Keratinocyte (primary cell): ENCODE measurements at regions not wholly inside any gene's neighbourhood (a gene's known extent, or its start where the extent isn't known, plus 50 kb on each side); places are given as distances from the start of the nearest gene placed in this dataset.

Experiments
- DNase-seq: peaks from one replicate; pipeline ENCODE4 v3.0.0-alpha.2; 2011; ENCODE audit warnings: low read depth, missing footprints, low spot score
- FAIRE-seq: peaks from 2 replicates; lab custom pipeline; 2011; peaks lifted over from hg19 to GRCh38; lab: Jason Lieb, UNC
- H2AFZ ChIP-seq: 2 replicates; pipeline ENCODE4 v1.6.0; 2012; ENCODE audit warnings: low read length, control low read depth, inconsistent platforms; ENCODE audit not compliant: control insufficient read depth
- H3K27ac ChIP-seq: 2 replicates; pipeline ENCODE4 v1.5.1; 2011; ENCODE audit warnings: low read length; ENCODE audit not compliant: control insufficient read depth, insufficient read depth
- H3K27me3 ChIP-seq: 3 replicates; pipeline ENCODE4 v1.6.0; 2011; ENCODE audit warnings: low read length; ENCODE audit not compliant: control insufficient read depth, insufficient read depth; ENCODE audit errors: extremely low read depth
- H3K36me3 ChIP-seq, 2 experiments: 2 replicates in 1 of 2; 3 replicates in 1 of 2; pipeline ENCODE4 v1.5.1; 2011; ENCODE audit warnings: low read length in 2 of 2, mild to moderate bottlenecking in 1 of 2; ENCODE audit not compliant: control insufficient read depth in 2 of 2, insufficient read depth in 2 of 2; ENCODE audit errors: extremely low read depth in 1 of 2
- H3K4me1 ChIP-seq: 3 replicates; pipeline ENCODE4 v1.5.1; 2011; ENCODE audit warnings: low read length; ENCODE audit not compliant: control insufficient read depth, insufficient read depth; ENCODE audit errors: extremely low read depth
- H3K4me2 ChIP-seq: 3 replicates; pipeline ENCODE4 v1.6.0; 2011; ENCODE audit warnings: low read depth, low read length; ENCODE audit not compliant: control insufficient read depth, insufficient read depth; ENCODE audit errors: extremely low read depth
- H3K4me3 ChIP-seq, 3 experiments: fragments of 200-600 bp in 1 of 3; sonication (generic) in 1 of 3; 2 replicates in 2 of 3; 3 replicates in 1 of 3; pipeline ENCODE4 v1.5.1; 2011 to 2016; ENCODE audit warnings: low read length in 3 of 3, mild to moderate bottlenecking in 3 of 3, control low read depth in 2 of 3, inconsistent platforms in 1 of 3, low read depth in 1 of 3, mixed read lengths in 1 of 3, mixed run types in 1 of 3, moderate library complexity in 1 of 3; ENCODE audit not compliant: control insufficient read depth in 2 of 3, insufficient read depth in 2 of 3; ENCODE audit errors: extremely low read depth in 1 of 3
- H3K79me2 ChIP-seq: 2 replicates; pipeline ENCODE4 v1.6.0; 2012; ENCODE audit warnings: low read length; ENCODE audit not compliant: control insufficient read depth, insufficient read depth
- H3K9ac ChIP-seq: 3 replicates; pipeline ENCODE4 v1.6.0; 2011; ENCODE audit warnings: low read length; ENCODE audit not compliant: control insufficient read depth, insufficient read depth; ENCODE audit errors: extremely low read depth
- H3K9me1 ChIP-seq: 3 replicates; pipeline ENCODE4 v1.6.0; 2011; ENCODE audit warnings: low read length; ENCODE audit not compliant: control insufficient read depth, insufficient read depth; ENCODE audit errors: extremely low read depth
- H3K9me3 ChIP-seq: 2 replicates; pipeline ENCODE4 v1.5.1; 2012; ENCODE audit warnings: low read depth, low read length; ENCODE audit not compliant: control insufficient read depth
- H4K20me1 ChIP-seq: 3 replicates; pipeline ENCODE4 v1.6.0; 2011; ENCODE audit warnings: low read length; ENCODE audit not compliant: control insufficient read depth, insufficient read depth; ENCODE audit errors: extremely low read depth
- EZH2 ChIP-seq: IDR thresholded peaks from one replicate; pipeline ENCODE4 v1.6.1; 2012; ENCODE audit warnings: inconsistent platforms, mild to moderate bottlenecking, low read length, moderate library complexity
- dilution Hi-C: fragments of 300-500 bp; cut with MboI; formaldehyde crosslinking; loops from one replicate; pipeline ENCODE4 v1.7.0; 2020; ENCODE audit warnings: low sequenced_read_pairs; ENCODE audit not compliant: extremely low pct_ligation_motif_present
- TF ChIP-seq, protein P1 (sequence below), 3 experiments: IDR thresholded peaks in 1 of 3; conservative IDR thresholded peaks in 1 of 3; optimal IDR thresholded peaks in 1 of 3; 2 replicates in 2 of 3; 3 replicates in 1 of 3; pipeline versions ENCODE3 to v1.5.1; 2011; ENCODE audit warnings: low read length in 3 of 3, mild to moderate bottlenecking in 3 of 3, moderate library complexity in 2 of 3, control low read depth in 1 of 3, inconsistent platforms in 1 of 3; ENCODE audit not compliant: insufficient read depth in 2 of 3; ENCODE audit errors: extremely low read depth in 1 of 3

DNA sequence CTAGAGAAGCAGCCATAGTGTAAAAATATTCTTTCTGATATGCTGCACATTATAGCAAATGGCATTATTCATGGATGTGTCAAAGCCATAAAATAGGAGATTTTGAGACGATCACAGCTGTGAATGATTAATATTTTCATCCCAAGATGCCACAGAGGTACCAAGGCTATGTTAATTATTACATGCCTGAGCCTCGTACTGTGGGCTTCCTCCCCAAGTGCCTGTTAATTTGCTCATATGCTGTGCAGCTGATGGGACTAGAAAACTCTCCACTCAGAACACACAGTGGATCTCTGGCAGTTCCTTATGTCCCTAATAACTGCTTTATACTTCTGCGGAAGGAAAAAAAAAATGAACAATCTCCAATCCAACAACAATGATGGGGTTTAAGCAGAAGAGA is 184.9 kb upstream of the TSHZ2 start:
- no peak overlapping the region for H2AFZ ChIP-seq
- H3K9me1 ChIP-seq = no peaks in the 10 kb centered on the region
- FAIRE-seq (no peak), DNase-seq (no peak)
- no peaks in the 10 kb centered on the region for H4K20me1 ChIP-seq
- H3K36me3 ChIP-seq = no peaks in the 10 kb centered on the region
- H3K9ac ChIP-seq = no peak overlapping the region
- no peaks in the 10 kb centered on the region for H3K9me3 ChIP-seq
- H3K4me1 ChIP-seq = no peaks in the 10 kb centered on the region
- TF ChIP-seq, protein P1, sequence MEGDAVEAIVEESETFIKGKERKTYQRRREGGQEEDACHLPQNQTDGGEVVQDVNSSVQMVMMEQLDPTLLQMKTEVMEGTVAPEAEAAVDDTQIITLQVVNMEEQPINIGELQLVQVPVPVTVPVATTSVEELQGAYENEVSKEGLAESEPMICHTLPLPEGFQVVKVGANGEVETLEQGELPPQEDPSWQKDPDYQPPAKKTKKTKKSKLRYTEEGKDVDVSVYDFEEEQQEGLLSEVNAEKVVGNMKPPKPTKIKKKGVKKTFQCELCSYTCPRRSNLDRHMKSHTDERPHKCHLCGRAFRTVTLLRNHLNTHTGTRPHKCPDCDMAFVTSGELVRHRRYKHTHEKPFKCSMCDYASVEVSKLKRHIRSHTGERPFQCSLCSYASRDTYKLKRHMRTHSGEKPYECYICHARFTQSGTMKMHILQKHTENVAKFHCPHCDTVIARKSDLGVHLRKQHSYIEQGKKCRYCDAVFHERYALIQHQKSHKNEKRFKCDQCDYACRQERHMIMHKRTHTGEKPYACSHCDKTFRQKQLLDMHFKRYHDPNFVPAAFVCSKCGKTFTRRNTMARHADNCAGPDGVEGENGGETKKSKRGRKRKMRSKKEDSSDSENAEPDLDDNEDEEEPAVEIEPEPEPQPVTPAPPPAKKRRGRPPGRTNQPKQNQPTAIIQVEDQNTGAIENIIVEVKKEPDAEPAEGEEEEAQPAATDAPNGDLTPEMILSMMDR (optimal IDR thresholded peaks at IDR 0.05 in 1 of 3, IDR thresholded peaks at IDR 0.05 in 1 of 3, conservative IDR thresholded peaks at IDR 0.05 in 1 of 3; ENCODE audit: extremely low read depth in 1 of 3, insufficient read depth in 2 of 3, low read length in 3 of 3) = no peak
- no peak for TF ChIP-seq EZH2
- H3K4me3 ChIP-seq = no peak overlapping the region
- H3K27ac ChIP-seq = no peak overlapping the region
- no peaks in the 10 kb centered on the region for H3K79me2 ChIP-seq
- dilution Hi-C loops = no loop called here
- no peak overlapping the region for H3K4me2 ChIP-seq
- H3K27me3 ChIP-seq = no peaks in the 10 kb centered on the region

DNA sequence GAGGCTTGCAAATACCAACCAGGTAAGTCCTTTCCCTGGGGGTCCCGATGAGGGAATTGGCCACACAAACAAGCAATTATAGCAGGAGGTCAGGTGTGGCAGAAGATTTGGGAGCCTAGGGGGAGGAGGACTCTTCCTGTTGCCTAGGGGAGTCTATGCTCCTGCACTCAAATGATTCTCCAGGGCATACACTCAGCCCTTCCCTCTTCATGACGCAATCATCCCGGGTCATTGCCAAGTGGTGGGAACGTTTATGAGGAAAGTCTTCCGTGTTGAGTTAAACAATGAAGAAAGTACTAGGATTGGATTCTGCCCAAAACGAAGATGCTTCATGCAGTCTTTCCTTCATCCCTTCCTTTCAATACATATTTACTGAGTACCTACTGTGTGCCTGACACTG is 186.5 kb upstream of the TSHZ2 start:
- no peak for DNase-seq
- Histone ChIP-seq H3K4me1 (no peaks in the 10 kb centered on the region), H3K27me3 (no peaks in the 10 kb centered on the region), H3K9ac (no peak overlapping the region), H3K4me3 (no peak overlapping the region), H3K27ac (no peak overlapping the region), H3K79me2 (no peaks in the 10 kb centered on the region), H2AFZ (no peak overlapping the region), H3K9me1 (no peaks in the 10 kb centered on the region), H3K36me3 (no peaks in the 10 kb centered on the region), H3K9me3 (no peaks in the 10 kb centered on the region), H4K20me1 (no peaks in the 10 kb centered on the region), H3K4me2 (peak overlapping the region; percentile 17)
- dilution Hi-C loops = no loop called here
- FAIRE-seq = no peak
- no peak for TF ChIP-seq EZH2
- TF ChIP-seq, protein P1 (optimal IDR thresholded peaks at IDR 0.05 in 1 of 3, IDR thresholded peaks at IDR 0.05 in 1 of 3, conservative IDR thresholded peaks at IDR 0.05 in 1 of 3; ENCODE audit: extremely low read depth in 1 of 3, insufficient read depth in 2 of 3, low read length in 3 of 3) = no peak
